HFF-Myc (cell line): ENCODE measurements at regions not wholly inside any gene's neighbourhood (a gene's known extent, or its start where the extent isn't known, plus 50 kb on each side); places are given as distances from the start of the nearest gene placed in this dataset.

Experiments
- DNase-seq: peaks from one replicate; pipeline ENCODE4 v3.0.0-alpha.2; 2011; ENCODE audit warnings: low read depth; ENCODE audit errors: extremely low read depth
- H3K4me3 ChIP-seq: replicated peaks from 2 replicates; pipeline ENCODE4 v1.5.1; 2011; ENCODE audit warnings: low read depth, mild to moderate bottlenecking, control low read depth, low read length
- CTCF ChIP-seq: IDR thresholded peaks from 2 replicates; pipeline ENCODE4 v1.5.1; 2012; ENCODE audit warnings: mild to moderate bottlenecking, low read depth, low read length, control low read depth; ENCODE audit errors: missing control alignments

- H3K4me3 ChIP-seq: no peak overlapping the region
- no peak for TF ChIP-seq CTCF
- no peak for DNase-seq
These were observed 53.1 kb upstream of the ATP5MC3 start for GRCh38 chr2:175234650-175235049.

GRCh38 chr2:175234153-175234552 is 52.6 kb upstream of the ATP5MC3 start:
- peak; percentile 93 for DNase-seq
- H3K4me3 ChIP-seq: no peak overlapping the region
- TF ChIP-seq CTCF: no peak

GRCh38 chr2:175233135-175233719 is 51.7 kb upstream of the ATP5MC3 start:
- H3K4me3 ChIP-seq: no peak overlapping the region
- no peak for TF ChIP-seq CTCF
- peak; percentile 92 for DNase-seq
